Right hindlimb (tissue), 1 donor: ENCODE measurements at regions not wholly inside any gene's neighbourhood (a gene's known extent, or its start where the extent isn't known, plus 50 kb on each side); places are given as distances from the start of the nearest gene placed in this dataset.
"Not testable (repeated sequence)": the region's sequence is repeated elsewhere in the genome, so short reads cannot be mapped to it uniquely, and the experiment has no call there.

Source experiments
- DNase-seq: peaks from one replicate; pipeline ENCODE4 v3.0.0-alpha.2; 2018

- no peak for DNase-seq
Measured at GRCh38 chr7:153090209-153090608, 330.7 kb downstream of the ACTR3B start.

DNA sequence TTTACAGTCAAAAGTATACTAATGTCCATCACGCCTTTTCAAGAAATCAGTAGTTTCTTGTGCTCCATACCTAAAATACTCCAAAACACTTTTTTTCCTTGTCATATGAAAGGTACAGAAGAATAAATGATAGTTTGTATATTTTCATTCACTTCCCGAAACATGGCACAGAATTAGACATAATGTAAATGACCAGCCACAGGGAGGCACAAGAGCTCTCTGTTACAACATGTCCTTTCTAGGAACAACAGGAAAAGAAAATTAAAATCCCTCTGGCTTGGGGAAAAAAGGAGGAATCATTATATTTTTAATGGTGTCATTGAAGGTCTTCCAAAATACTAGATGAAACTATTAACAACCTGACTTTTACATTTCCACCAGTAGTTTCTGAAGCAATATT lies 331.2 kb downstream of the ACTR3B start:
- no peak for DNase-seq

GRCh38 chr7:153091477-153091876 lies 331.9 kb downstream of the ACTR3B start:
- no peak for DNase-seq

DNA sequence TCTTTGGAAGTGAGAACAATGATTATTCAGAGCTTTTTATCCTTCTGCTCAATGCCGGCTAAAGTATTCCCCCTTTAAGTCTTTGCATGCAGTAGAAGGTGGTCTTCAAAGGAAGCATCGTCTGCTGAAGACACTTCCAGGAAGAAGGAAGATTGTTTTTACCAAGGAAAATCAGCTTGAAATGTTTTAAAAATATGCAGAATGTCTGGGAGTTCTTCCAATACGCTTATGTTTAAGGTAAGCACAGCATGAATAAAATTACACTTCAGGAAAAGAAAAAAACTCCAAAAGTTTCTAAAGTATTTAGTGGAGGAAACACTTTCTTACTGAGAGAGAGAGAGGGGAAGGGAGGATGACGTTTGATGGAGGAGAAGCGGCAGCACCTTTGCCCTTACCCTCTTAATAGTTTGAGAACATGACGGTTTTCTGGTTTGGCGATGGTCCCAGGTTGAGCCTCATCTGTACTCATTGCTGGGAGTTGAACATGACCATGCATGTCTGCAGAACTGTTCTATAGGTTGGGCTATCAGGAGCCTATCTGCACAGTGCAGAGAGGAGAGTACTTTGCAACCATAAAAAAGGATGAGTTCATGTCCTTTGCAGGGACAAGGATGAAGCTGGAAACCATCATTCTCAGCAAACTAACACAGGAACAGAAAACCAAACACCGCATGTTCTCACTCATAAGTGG lies 338.1 kb downstream of the ACTR3B start:
- DNase-seq, result no peak

- no peak for DNase-seq
Measured at GRCh38 chr7:153099235-153099634, 339.7 kb downstream of the ACTR3B start.

- no peak for DNase-seq
Measured at GRCh38 chr7:153100691-153101237, 341.2 kb downstream of the ACTR3B start.

- DNase-seq, result no peak
Measured at GRCh38 chr7:153103202-153103601, 343.6 kb downstream of the ACTR3B start.

DNA sequence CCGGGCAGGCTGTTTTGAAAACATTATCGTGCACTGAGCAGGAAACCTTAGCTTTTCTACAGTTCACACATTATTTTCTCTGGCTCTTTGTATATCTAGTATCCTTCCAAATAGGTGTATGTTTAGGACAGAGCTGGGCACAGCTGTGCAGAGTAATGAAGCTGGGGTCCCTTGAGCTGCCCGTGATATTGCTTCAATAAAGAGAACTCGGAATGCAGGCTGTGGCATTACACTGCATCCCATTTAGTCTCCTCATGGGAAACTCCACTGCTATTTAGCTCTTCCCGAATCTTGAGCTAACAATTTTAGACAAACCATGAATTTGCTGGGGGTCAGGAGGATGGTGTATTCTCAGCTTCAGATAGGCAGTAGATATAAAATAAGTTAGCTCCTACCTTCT lies 348.3 kb downstream of the ACTR3B start:
- DNase-seq, result no peak

DNA sequence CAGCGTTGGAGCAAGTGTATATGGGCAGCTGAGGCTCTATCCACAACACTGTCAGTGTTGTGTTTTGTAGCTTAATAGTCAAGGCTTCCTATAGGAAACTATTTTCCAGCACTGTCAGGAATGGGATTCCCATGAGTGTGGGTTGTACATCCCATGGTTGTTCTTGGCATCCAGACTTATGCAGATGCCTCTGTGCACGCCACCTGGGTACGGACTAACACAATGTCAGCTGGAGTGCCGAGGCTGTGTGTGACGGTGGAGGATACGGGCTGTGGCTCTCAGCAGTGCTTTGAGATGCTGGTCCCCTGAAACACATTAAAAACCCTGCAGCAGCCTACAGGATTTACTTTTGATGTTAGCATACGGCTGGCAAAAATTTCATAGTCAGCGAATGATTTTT lies 350.0 kb downstream of the ACTR3B start:
- DNase-seq, result no peak

- DNase-seq, result no peak
Measured at GRCh38 chr7:153110606-153111005, 351.1 kb downstream of the ACTR3B start.

DNA sequence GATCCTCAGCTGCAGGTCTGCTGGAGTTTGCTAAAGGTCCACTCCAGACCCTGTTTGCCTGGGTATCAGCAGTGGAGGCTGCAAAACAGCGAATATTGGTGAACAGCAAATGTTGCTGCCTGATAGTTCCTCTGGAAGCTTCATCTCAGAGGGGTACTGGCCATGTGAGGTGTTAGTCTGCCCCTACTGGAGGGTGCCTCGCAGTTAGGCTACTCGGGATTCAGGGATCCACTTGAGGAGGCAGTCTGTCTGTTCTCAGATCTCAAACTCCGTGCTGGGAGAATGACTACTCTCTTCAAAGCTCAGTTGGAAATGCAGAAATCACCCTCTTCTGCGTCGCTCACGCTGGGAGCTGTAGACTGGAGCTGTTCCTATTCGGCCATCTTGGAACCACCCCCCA lies 362.7 kb downstream of the ACTR3B start:
- not testable (repeated sequence) for DNase-seq

DNA sequence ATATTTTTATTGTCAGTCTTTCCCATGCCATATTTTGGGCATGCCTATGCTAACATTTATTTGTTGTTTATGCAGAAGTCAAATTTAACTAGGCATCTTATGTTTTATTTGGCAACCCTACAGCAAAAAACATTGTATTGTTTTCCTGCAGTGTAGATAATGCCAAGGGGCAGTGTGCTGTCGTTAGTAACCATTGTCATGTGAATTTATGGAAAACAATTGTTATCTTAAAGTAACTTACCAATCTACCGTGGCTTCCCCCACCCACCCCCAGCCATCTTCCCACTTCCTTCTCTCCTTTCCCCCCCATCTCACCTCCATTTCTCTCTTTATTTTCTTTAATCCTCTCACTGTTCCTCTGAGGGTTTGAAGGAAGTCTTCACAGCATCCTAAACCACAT lies 370.5 kb downstream of the ACTR3B start:
- no peak for DNase-seq

DNA sequence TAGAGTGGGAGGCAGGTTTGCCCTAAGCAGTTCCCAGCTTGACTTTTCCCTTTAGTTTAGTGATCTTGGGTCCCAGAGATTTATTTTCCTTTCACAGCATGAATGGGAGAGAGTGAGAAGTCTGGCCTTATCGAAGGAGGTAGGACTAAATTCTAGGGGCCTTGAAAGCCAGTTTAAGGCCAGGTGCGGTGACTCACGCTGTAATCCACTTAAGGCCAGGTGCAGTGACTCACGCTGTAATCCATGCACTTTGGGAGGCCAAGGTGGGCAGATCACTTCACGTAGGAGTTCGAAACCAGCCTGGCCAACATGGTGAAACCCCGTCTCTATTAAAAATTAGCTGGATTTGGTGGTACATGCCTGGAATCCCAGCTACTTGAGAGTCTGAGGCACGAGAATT lies 392.2 kb downstream of the ACTR3B start:
- no peak for DNase-seq

- no peak for DNase-seq
Measured at GRCh38 chr7:153152801-153153422, 393.4 kb downstream of the ACTR3B start.

DNA sequence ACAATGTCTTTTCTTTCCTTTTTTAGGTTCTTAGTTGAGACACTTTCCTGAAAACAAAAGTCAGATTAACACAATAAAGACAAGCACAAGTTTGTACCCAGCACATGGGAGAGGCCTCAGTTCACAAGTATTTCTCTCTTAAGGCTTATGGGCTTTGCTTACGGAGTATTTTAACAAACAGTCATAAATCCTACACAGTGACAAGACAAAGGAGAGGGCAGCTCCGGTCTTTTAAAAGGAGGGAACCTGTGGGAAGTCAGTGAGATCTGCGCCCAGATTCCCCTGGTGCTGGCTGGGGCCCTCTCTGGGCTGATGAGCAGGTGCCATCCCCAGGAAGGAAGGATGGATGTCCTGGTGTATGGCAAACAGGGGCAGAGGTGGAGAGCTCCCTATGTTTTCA lies 398.6 kb downstream of the ACTR3B start:
- DNase-seq, result no peak

DNA sequence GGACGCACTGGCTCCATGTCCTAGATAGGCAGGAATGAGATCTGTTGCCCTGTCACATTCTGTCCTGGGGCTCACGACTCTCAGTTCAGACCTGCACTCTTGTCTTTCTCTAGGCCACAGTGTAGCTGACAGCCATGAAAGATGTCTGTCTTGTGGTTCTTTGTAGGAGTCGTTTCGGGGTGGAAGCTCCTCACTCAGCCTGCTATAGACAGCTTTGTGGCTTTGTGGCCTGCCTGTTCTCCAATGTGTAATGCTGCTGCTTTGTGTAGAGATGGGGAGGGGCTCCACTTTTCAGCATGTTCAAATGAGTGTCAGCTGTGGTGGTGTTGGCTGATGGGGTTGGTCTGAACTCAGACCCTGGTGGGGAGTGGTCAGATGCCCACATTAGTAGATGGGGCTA lies 410.7 kb downstream of the ACTR3B start:
- DNase-seq, result no peak

DNA sequence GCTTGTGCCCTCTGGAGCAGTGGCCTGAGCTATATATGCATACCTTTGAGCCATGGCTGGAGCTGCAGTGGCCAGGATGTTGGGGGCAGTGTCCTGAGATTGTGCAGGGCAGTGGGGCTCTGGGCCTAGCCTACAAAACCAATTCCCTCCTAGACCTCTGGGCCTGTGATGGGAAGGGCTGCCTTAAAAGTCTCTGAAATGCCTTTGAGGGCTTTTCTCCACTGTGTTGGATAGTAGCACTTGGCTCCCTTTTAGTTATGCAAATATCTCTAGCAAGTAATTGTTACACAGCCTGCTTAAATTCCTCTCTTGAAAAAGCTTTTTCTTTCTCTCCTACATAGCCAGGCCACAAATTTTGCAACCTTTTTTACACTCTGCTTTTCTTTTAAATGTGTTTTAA lies 426.4 kb downstream of the ACTR3B start:
- no peak for DNase-seq

GRCh38 chr7:153188161-153188560 lies 428.6 kb downstream of the ACTR3B start:
- no peak for DNase-seq

- DNase-seq, result no peak
Measured at GRCh38 chr7:153188630-153189029, 429.1 kb downstream of the ACTR3B start.

DNA sequence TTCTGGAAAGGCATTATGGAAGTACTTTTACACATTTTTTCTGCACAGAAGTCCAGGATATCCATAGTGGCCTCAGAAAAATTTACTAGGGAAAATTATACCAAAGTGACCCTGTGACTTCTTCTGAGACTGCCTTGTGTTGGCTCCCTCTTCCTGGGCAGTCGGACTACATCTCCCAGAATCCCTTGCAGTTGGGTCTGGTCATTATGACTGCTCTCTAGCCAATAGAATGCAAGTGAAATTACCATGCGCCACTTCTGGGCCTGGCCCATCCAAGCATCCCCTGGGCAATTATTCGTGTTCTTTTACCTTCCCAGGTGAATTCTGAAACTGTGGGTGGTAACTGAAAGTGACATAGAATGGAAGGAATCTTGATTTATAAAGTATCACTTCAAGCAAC lies 430.9 kb downstream of the ACTR3B start:
- DNase-seq, result no peak

GRCh38 chr7:153190986-153191385 lies 431.4 kb downstream of the ACTR3B start:
- DNase-seq, result no peak

DNA sequence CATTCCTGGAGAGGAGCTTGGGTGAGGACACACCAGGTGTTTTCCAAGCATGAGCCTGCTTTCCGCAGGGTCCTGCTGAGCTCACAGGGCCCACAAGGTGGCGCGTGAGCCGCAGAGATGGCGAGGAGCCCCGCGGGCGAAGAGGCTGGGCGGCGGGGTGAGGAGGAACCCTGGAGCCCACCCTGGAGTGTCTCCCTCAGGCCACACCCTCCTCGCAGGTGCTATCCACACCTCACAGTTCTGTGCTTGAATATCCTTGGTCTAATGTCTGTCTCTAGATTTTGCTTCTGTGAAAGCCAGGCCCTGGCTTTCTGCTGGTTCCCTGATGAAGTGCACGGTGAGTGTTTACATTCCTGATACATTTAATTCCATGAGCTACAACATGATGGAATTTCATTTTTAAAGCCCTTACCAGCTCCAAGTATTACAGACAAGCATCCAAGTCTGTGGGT lies 433.6 kb downstream of the ACTR3B start:
- peak; percentile 30 for DNase-seq

- no peak for DNase-seq
Measured at GRCh38 chr7:153217032-153217431, 457.5 kb downstream of the ACTR3B start.

GRCh38 chr7:153224890-153225289 lies 465.3 kb downstream of the ACTR3B start:
- no peak for DNase-seq

DNA sequence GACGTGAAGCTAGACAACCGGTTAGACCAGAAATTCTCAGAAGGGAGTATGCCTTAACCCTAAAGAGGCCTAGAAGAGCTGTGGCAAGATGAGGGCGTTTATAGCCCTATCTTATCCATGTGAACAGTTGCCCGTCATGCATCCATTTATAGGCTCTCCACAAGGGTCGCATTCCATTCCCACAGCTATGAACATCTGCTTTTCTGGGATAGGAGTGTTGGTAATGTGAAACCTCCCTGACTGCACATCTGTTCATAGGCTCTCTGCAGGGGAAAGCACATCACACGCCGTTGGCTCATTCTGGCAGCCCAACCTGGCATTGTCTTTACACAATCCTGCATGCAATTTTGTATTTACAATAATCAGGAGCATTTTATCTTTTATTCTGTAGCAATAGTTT lies 485.6 kb downstream of the ACTR3B start:
- not testable (repeated sequence) for DNase-seq
